Sigmoid colon (tissue), 6 donors: ENCODE measurements at regions not wholly inside any gene's neighbourhood (a gene's known extent, or its start where the extent isn't known, plus 50 kb on each side); places are given as distances from the start of the nearest gene placed in this dataset.
"Not testable (repeated sequence)": the region's sequence is repeated elsewhere in the genome, so short reads cannot be mapped to it uniquely, and the experiment has no call there.

Source experiments
- DNase-seq: peaks from one replicate; pipeline ENCODE4 v3.0.0-alpha.2; 2019
- H3K27ac ChIP-seq, 4 donors: fragments of 200-600 bp; sonication (generic); one replicate each; pipeline ENCODE4 v1.5.1; 2016 to 2019; ENCODE audit warnings: mild to moderate bottlenecking in 1 of 4
- H3K27me3 ChIP-seq, 3 donors: fragments of 200-600 bp; sonication (generic); one replicate each; pipeline ENCODE4 v1.5.1; 2019; ENCODE audit warnings: mild to moderate bottlenecking in 1 of 3
- H3K36me3 ChIP-seq, 4 donors: fragments of 200-600 bp; sonication (generic); one replicate each; pipeline ENCODE4 v1.5.1; 2016 to 2019
- H3K4me1 ChIP-seq, 4 donors: fragments of 200-600 bp; sonication (generic); one replicate each; pipeline ENCODE4 v1.5.1; 2017 to 2019
- H3K4me3 ChIP-seq, 4 donors: fragments of 200-600 bp; sonication (generic); one replicate each; pipeline ENCODE4 v1.5.1; 2017 to 2019; ENCODE audit warnings: mild to moderate bottlenecking in 2 of 4, moderate library complexity in 1 of 4
- H3K9me3 ChIP-seq, 4 donors: fragments of 200-600 bp in 3 of 4; sonication (generic) in 3 of 4; one replicate each; pipeline versions ENCODE4 v1.5.1 to v1.6.1; 2013 to 2019
- CTCF ChIP-seq, 4 experiments: fragments of 450-650 bp in 3 of 4; fragments of 200-600 bp in 1 of 4; IDR thresholded peaks; one replicate each; pipeline ENCODE4 v1.5.1; 2016 to 2019; ENCODE audit warnings: antibody characterized with exemption in 4 of 4, mild to moderate bottlenecking in 3 of 4, moderate library complexity in 2 of 4
- EP300 ChIP-seq, 4 donors: sonication (generic); formaldehyde crosslinking; IDR thresholded peaks; one replicate each; pipeline ENCODE4 v1.6.1; 2017; ENCODE audit warnings: antibody characterized with exemption in 4 of 4
- POLR2A ChIP-seq, 2 donors: fragments of 450-650 bp; IDR thresholded peaks; one replicate each; pipeline ENCODE4 v1.6.1; 2016; ENCODE audit warnings: antibody characterized with exemption in 2 of 2, mild to moderate bottlenecking in 2 of 2, moderate library complexity in 2 of 2
- POLR2AphosphoS5 ChIP-seq, 4 donors: sonication (generic); formaldehyde crosslinking; IDR thresholded peaks; one replicate each; pipeline ENCODE4 v1.6.1; 2017; ENCODE audit warnings: antibody characterized with exemption in 4 of 4
- WGBS, 2 donors: extraction: QIAGEN DNeasy Blood & Tissue Kit; methylation state at CpG; one replicate each; pipeline ENCODE4 v1.1.7; 2013; 5-methylcytosine and 5-hydroxymethylcytosine counted together
- intact Hi-C: fragments of 100-400 bp; cut with DNase I; formaldehyde crosslinking; loops from one replicate; pipeline ENCODE4 v1.15.1; 2023
- donor health status: healthy with polysubstance abuse.
- donor health status: healthy.

- no peak for TF ChIP-seq POLR2A (IDR thresholded peaks at IDR 0.05)
- H3K9me3 ChIP-seq, result no peaks in the 10 kb centered on the region
- no peaks in the 10 kb centered on the region for H3K36me3 ChIP-seq
- no peak overlapping the region for H3K27ac ChIP-seq
- no peak for DNase-seq
- no peak overlapping the region for H3K4me3 ChIP-seq
- H3K4me1 ChIP-seq, result no peaks in the 10 kb centered on the region
- intact Hi-C loops, result no loop called here
- H3K27me3 ChIP-seq, result no peaks in the 10 kb centered on the region
Observed at GRCh38 chr6:66516377-66516776, 809.4 kb upstream of the EYS start.

GRCh38 chr6:66508433-66508832 lies 801.4 kb upstream of the EYS start:
- TF ChIP-seq POLR2AphosphoS5 (IDR thresholded peaks at IDR 0.05) (no peak), CTCF (IDR thresholded peaks at IDR 0.05) (no peak), POLR2A (IDR thresholded peaks at IDR 0.05) (no peak), EP300 (IDR thresholded peaks at IDR 0.05) (no peak)
- Histone ChIP-seq H3K27me3 (no peaks in the 10 kb centered on the region), H3K27ac (no peak overlapping the region), H3K36me3 (no peaks in the 10 kb centered on the region), H3K4me1 (no peaks in the 10 kb centered on the region), H3K4me3 (no peak overlapping the region), H3K9me3 (no peaks in the 10 kb centered on the region)
- WGBS, 2 donors, result 72 to 79% methylated on average over 3 of the region's 3 CpGs
- intact Hi-C loops, result no loop called here
- no peak for DNase-seq

- no peaks in the 10 kb centered on the region for H3K4me1 ChIP-seq
- H3K4me3 ChIP-seq, result no peak overlapping the region
- intact Hi-C loops, result no loop called here
- TF ChIP-seq POLR2A (IDR thresholded peaks at IDR 0.05) (no peak), POLR2AphosphoS5 (IDR thresholded peaks at IDR 0.05) (no peak), EP300 (IDR thresholded peaks at IDR 0.05) (no peak), CTCF (IDR thresholded peaks at IDR 0.05) (no peak)
- no peaks in the 10 kb centered on the region for H3K36me3 ChIP-seq
- DNase-seq, result no peak
- WGBS, 2 donors, result 80 to 83% methylated on average over 2 of the region's 2 CpGs
- no peaks in the 10 kb centered on the region for H3K9me3 ChIP-seq
- no peaks in the 10 kb centered on the region for H3K27me3 ChIP-seq
- no peak overlapping the region for H3K27ac ChIP-seq
Observed at GRCh38 chr6:66499851-66500250, 792.8 kb upstream of the EYS start.

GRCh38 chr6:66496659-66497058 lies 789.6 kb upstream of the EYS start:
- no peak for DNase-seq
- Histone ChIP-seq H3K4me3 (no peak overlapping the region), H3K9me3 (no peaks in the 10 kb centered on the region), H3K27ac (no peak overlapping the region), H3K27me3 (no peaks in the 10 kb centered on the region), H3K4me1 (no peaks in the 10 kb centered on the region), H3K36me3 (no peaks in the 10 kb centered on the region)
- WGBS, 2 donors, result 11 to 26% methylated on average over 2 of the region's 2 CpGs
- intact Hi-C loops, result no loop called here
- TF ChIP-seq POLR2AphosphoS5 (IDR thresholded peaks at IDR 0.05) (no peak), POLR2A (IDR thresholded peaks at IDR 0.05) (no peak), EP300 (IDR thresholded peaks at IDR 0.05) (no peak), CTCF (IDR thresholded peaks at IDR 0.05) (no peak)

GRCh38 chr6:66494643-66495042 lies 787.6 kb upstream of the EYS start:
- H3K4me3 ChIP-seq, H3K27me3 ChIP-seq, intact Hi-C loops, H3K4me1 ChIP-seq, H3K36me3 ChIP-seq, H3K9me3 ChIP-seq, DNase-seq, H3K27ac ChIP-seq: not testable (repeated sequence)
- 81 to 92% methylated on average over 2 of the region's 2 CpGs for WGBS, 2 donors

- DNase-seq, result no peak
- intact Hi-C loops, result no loop called here
- H3K27ac ChIP-seq, result no peak overlapping the region
- no peaks in the 10 kb centered on the region for H3K27me3 ChIP-seq
- H3K4me3 ChIP-seq, result no peak overlapping the region
- no peaks in the 10 kb centered on the region for H3K36me3 ChIP-seq
- WGBS, 2 donors, result 55 to 72% methylated on average over 9 of the region's 9 CpGs
- no peaks in the 10 kb centered on the region for H3K9me3 ChIP-seq
- TF ChIP-seq CTCF (IDR thresholded peaks at IDR 0.05), result no peak
- no peak for TF ChIP-seq POLR2AphosphoS5 (IDR thresholded peaks at IDR 0.05)
- TF ChIP-seq EP300 (IDR thresholded peaks at IDR 0.05), result no peak
- TF ChIP-seq POLR2A (IDR thresholded peaks at IDR 0.05), result no peak
- H3K4me1 ChIP-seq, result no peaks in the 10 kb centered on the region
Observed at GRCh38 chr6:66489269-66489987, 782.4 kb upstream of the EYS start.
